K562 (cell line): ENCODE measurements at regions not wholly inside any gene's neighbourhood (a gene's known extent, or its start where the extent isn't known, plus 50 kb on each side); places are given as distances from the start of the nearest gene placed in this dataset.

Experiments used
- ATAC-seq: fragments of 200-7000 bp; cut with Tn5 transposase; 3 replicates; pipeline ENCODE4 v1.9.1; 2020; ENCODE audit warnings: moderate library complexity
- BruUV-seq: library from RNA; stranded (reverse); fragments of 400-500 nt; replicated peaks from 2 replicates; lab custom pipeline; 2021; lab: Mats Ljungman, UMichigan
- CTCF ChIA-PET: fragments of 300-600 bp; formaldehyde crosslinking; extraction: SDS; loops from one replicate; lab custom pipeline; 2021; ENCODE audit warnings: low intra/inter-chr PET ratio; lab: Yijun Ruan, JAX
- POLR2A ChIA-PET: fragments of 300-600, 350-650 bp; sonication (Branson Sonifier 250); formaldehyde crosslinking; extraction: SDS; loops from one replicate; lab custom pipeline; 2021; ENCODE audit warnings: antibody characterized with exemption, inconsistent platforms; lab: Yijun Ruan, JAX
- DNase-seq, 4 experiments: peaks; one replicate each; pipeline versions ENCODE4 v3.0.0 to v3.0.0-alpha.2; 2011 to 2018; ENCODE audit warnings: low spot score in 3 of 4, mixed read lengths in 3 of 4; ENCODE audit errors: extremely low read depth in 1 of 4
- FAIRE-seq: peaks from 2 replicates; lab custom pipeline; 2011; peaks lifted over from hg19 to GRCh38; lab: Jason Lieb, UNC
- H2AFZ ChIP-seq: 2 replicates; pipeline ENCODE4 v1.6.0; 2011; ENCODE audit warnings: low read depth, low read length, control low read depth, inconsistent platforms
- H3K27ac ChIP-seq: fragments of 200-600 bp; 3 replicates; pipeline ENCODE4 v1.8.0; 2011; ENCODE audit warnings: low read depth, mild to moderate bottlenecking, control low read depth, inconsistent platforms, low read length, moderate library complexity, mixed read lengths; ENCODE audit errors: extremely low read depth
- H3K27me3 ChIP-seq, 2 experiments: fragments of 300-600 bp in 1 of 2; 2 replicates in 1 of 2; 3 replicates in 1 of 2; pipeline versions ENCODE4 v1.6.0 to v1.8.0; 2011; ENCODE audit warnings: inconsistent platforms in 2 of 2, low read length in 2 of 2, mild to moderate bottlenecking in 1 of 2, mixed read lengths in 1 of 2, moderate library complexity in 1 of 2; ENCODE audit not compliant: control insufficient read depth in 2 of 2, insufficient read depth in 2 of 2
- H3K36me3 ChIP-seq: fragments of 300-600 bp; 3 replicates; pipeline ENCODE4 v1.8.0; 2011; ENCODE audit warnings: mild to moderate bottlenecking, low read length, inconsistent platforms; ENCODE audit not compliant: control insufficient read depth, insufficient read depth
- H3K4me1 ChIP-seq, 2 experiments: fragments of 200-600 bp in 1 of 2; replicated peaks in 1 of 2; 2 replicates in 1 of 2; 3 replicates in 1 of 2; pipeline versions ENCODE4 v1.5.1 to v1.8.0; 2011; ENCODE audit warnings: inconsistent platforms in 2 of 2, low read length in 2 of 2, mild to moderate bottlenecking in 1 of 2, mixed read lengths in 1 of 2, moderate library complexity in 1 of 2; ENCODE audit not compliant: control insufficient read depth in 2 of 2, insufficient read depth in 2 of 2
- H3K4me2 ChIP-seq: 2 replicates; pipeline ENCODE4 v1.6.1; 2011; ENCODE audit warnings: low read length, control low read depth, inconsistent platforms, mixed read lengths; ENCODE audit not compliant: insufficient read depth
- H3K4me3 ChIP-seq: fragments of 200-600 bp; sonication (generic), shearing (Covaris generic); 2 replicates; pipeline ENCODE4 v1.5.1; 2016; ENCODE audit warnings: control low read depth, inconsistent platforms
- H3K79me2 ChIP-seq: fragments of 200-600 bp; 3 replicates; pipeline ENCODE4 v1.8.0; 2011; ENCODE audit warnings: low read length, inconsistent platforms; ENCODE audit not compliant: control insufficient read depth, insufficient read depth
- H3K9ac ChIP-seq, 2 experiments: 2 replicates each; pipeline versions ENCODE4 v1.6.0 to v1.6.1; 2011; ENCODE audit warnings: low read depth in 2 of 2, low read length in 2 of 2, control low read depth in 1 of 2, inconsistent platforms in 1 of 2, mild to moderate bottlenecking in 1 of 2, mixed read lengths in 1 of 2; ENCODE audit not compliant: insufficient read depth in 1 of 2
- H3K9me1 ChIP-seq: one replicate; pipeline ENCODE4 v1.6.0; 2011; ENCODE audit warnings: inconsistent platforms, mild to moderate bottlenecking, low read length, moderate library complexity; ENCODE audit not compliant: control insufficient read depth, insufficient read depth
- H3K9me3 ChIP-seq: replicated peaks from 2 replicates; pipeline ENCODE4 v1.5.1; 2011; ENCODE audit warnings: low read depth, low read length, inconsistent platforms; ENCODE audit not compliant: control insufficient read depth, insufficient read depth
- H4K20me1 ChIP-seq: replicated peaks from 2 replicates; pipeline ENCODE4 v1.6.1; 2011; ENCODE audit warnings: low read length, inconsistent platforms, mixed read lengths; ENCODE audit not compliant: control insufficient read depth, insufficient read depth
- ADNP ChIP-seq: fragments of 200-800 bp; sonication (Bioruptor generic); IDR thresholded peaks from 2 replicates; pipeline ENCODE4 v1.6.1; 2016; ENCODE audit warnings: missing genetic modification characterization, missing compliant biosample characterization
- CEBPB ChIP-seq: fragments of 450-650 bp; IDR thresholded peaks from 2 replicates; pipeline ENCODE4 v1.6.1; 2016; ENCODE audit warnings: missing genetic modification characterization, missing compliant biosample characterization
- PRPF4 ChIP-seq: fragments of 200-400 bp; formaldehyde crosslinking; IDR thresholded peaks from one replicate; pipeline ENCODE4 v1.6.1; 2017; ENCODE audit warnings: low read length, low read depth, mild to moderate bottlenecking; ENCODE audit not compliant: insufficient read depth, poor library complexity, severe bottlenecking
- RFX7 ChIP-seq: fragments of 250-450 bp; sonication (Bioruptor Pico); IDR thresholded peaks from 2 replicates; pipeline ENCODE4 v1.5.1; 2021; ENCODE audit warnings: mild to moderate bottlenecking
- SRSF1 ChIP-seq: fragments of 200-400 bp; formaldehyde crosslinking; IDR thresholded peaks from 2 replicates; pipeline ENCODE4 v1.6.1; 2017; ENCODE audit warnings: mild to moderate bottlenecking, low read depth, low read length, moderate library complexity
- TAF1 ChIP-seq: IDR thresholded peaks from 2 replicates; pipeline ENCODE4 v1.6.1; 2011; ENCODE audit warnings: mild to moderate bottlenecking, low read length, moderate library complexity; ENCODE audit not compliant: insufficient read depth, control insufficient read depth, severe bottlenecking; ENCODE audit errors: extremely low read depth
- ZNF174 ChIP-seq: fragments of 250-450 bp; sonication (Bioruptor Pico); IDR thresholded peaks from 2 replicates; pipeline ENCODE4 v1.4.0; 2020; ENCODE audit warnings: mild to moderate bottlenecking
- ZNF224 ChIP-seq: sonication (generic); formaldehyde crosslinking; IDR thresholded peaks from 2 replicates; pipeline ENCODE4 v1.8.0; 2022; ENCODE audit warnings: mild to moderate bottlenecking, missing genetic modification reagents
- ZNF57 ChIP-seq: fragments of 450-650 bp; formaldehyde crosslinking; IDR thresholded peaks from 2 replicates; pipeline ENCODE4 v1.4.0; 2020; ENCODE audit warnings: mild to moderate bottlenecking, moderate library complexity
- WGBS: fragments of 100-300 bp; shearing (Covaris generic); methylation state at CpG from one replicate; pipeline ENCODE4 v1.1.6; 2016; ENCODE audit warnings: low coverage, mixed read lengths; ENCODE audit not compliant: insufficient coverage; ENCODE audit errors: missing lambda C conversion rate; 5-methylcytosine and 5-hydroxymethylcytosine counted together
- in situ Hi-C: fragments of 300-500 bp; cut with MboI; formaldehyde crosslinking; loops from 4 replicates; pipeline ENCODE4 v1.15.0; 2018; ENCODE audit warnings: inconsistent platforms, mixed read lengths
- intact Hi-C: fragments of 100-400 bp; cut with micrococcal nuclease; formaldehyde crosslinking; loops from 2 replicates; pipeline ENCODE4 v1.14.2; 2022
- TF ChIP-seq, protein P1 (sequence below): fragments of 450-650 bp; formaldehyde crosslinking; IDR thresholded peaks from 2 replicates; pipeline ENCODE4 v1.4.0; 2020; ENCODE audit warnings: mild to moderate bottlenecking
- TF ChIP-seq, protein P2 (sequence below), 2 experiments: fragments of 250-450 bp in 1 of 2; fragments of 450-650 bp in 1 of 2; sonication (Bioruptor Pico) in 1 of 2; IDR thresholded peaks; 2 replicates each; pipeline versions ENCODE4 v1.6.1 to v1.8.0; 2016 to 2021; ENCODE audit warnings: mild to moderate bottlenecking in 2 of 2, moderate library complexity in 2 of 2, missing compliant biosample characterization in 1 of 2, missing genetic modification characterization in 1 of 2
- TF ChIP-seq, protein P3 (sequence below): fragments of 150-350 bp; IDR thresholded peaks from 2 replicates; pipeline ENCODE4 v1.6.1; 2014; ENCODE audit warnings: low read depth, mild to moderate bottlenecking, low read length, borderline replicate concordance
- TF ChIP-seq, protein P4 (sequence below), 2 experiments: fragments of 450-650 bp; conservative IDR thresholded peaks; 2 replicates each; pipeline ENCODE4 v1.6.1; 2017; ENCODE audit warnings: mild to moderate bottlenecking in 2 of 2, moderate library complexity in 2 of 2

DNA sequence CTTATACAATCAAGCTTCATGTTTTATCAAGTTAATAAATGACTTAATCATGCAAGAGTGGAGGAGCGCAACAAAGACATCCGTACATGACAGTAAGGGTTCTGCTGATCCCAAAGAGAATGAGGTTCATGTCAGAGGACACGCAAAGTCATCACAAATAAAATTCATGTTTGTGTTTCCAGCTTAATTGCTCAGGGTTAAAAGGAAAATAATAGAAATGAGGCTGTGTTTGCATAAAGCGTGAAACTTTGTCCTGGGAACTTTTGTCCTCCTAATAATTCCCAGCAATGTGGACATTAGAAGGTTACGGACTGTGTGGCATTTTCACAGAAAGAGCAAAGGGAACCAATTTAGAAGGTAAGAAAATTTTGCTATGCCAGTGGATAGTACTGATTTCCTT is 237.3 kb downstream of the INHBA start:
- CTCF ChIA-PET, result interaction anchor here (0.6 kb wide), 1 partner anchor 1146 kb away, joined by 3 read pairs; no protein-coding TSS in a partner anchor
- no peak overlapping the region for H3K4me3 ChIP-seq
- H3K36me3 ChIP-seq, result no peaks in the 10 kb centered on the region
- TF ChIP-seq, protein P1, sequence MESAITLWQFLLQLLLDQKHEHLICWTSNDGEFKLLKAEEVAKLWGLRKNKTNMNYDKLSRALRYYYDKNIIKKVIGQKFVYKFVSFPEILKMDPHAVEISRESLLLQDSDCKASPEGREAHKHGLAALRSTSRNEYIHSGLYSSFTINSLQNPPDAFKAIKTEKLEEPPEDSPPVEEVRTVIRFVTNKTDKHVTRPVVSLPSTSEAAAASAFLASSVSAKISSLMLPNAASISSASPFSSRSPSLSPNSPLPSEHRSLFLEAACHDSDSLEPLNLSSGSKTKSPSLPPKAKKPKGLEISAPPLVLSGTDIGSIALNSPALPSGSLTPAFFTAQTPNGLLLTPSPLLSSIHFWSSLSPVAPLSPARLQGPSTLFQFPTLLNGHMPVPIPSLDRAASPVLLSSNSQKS (CRISPR knock-in tag), result no peak
- TF ChIP-seq ZNF224 (CRISPR knock-in tag) (no peak), TAF1 (no peak), ZNF57 (CRISPR knock-in tag) (no peak), ZNF174 (CRISPR knock-in tag) (no peak), PRPF4 (no peak), RFX7 (no peak), CEBPB (tag) (no peak), SRSF1 (no peak), ADNP (tag) (no peak)
- TF ChIP-seq, protein P2, sequence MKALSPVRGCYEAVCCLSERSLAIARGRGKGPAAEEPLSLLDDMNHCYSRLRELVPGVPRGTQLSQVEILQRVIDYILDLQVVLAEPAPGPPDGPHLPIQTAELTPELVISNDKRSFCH (CRISPR knock-in tag; IDR thresholded peaks at IDR 0.05), result no peak
- TF ChIP-seq, protein P2 (tag; IDR thresholded peaks at IDR 0.05), result no peak
- TF ChIP-seq, protein P3, sequence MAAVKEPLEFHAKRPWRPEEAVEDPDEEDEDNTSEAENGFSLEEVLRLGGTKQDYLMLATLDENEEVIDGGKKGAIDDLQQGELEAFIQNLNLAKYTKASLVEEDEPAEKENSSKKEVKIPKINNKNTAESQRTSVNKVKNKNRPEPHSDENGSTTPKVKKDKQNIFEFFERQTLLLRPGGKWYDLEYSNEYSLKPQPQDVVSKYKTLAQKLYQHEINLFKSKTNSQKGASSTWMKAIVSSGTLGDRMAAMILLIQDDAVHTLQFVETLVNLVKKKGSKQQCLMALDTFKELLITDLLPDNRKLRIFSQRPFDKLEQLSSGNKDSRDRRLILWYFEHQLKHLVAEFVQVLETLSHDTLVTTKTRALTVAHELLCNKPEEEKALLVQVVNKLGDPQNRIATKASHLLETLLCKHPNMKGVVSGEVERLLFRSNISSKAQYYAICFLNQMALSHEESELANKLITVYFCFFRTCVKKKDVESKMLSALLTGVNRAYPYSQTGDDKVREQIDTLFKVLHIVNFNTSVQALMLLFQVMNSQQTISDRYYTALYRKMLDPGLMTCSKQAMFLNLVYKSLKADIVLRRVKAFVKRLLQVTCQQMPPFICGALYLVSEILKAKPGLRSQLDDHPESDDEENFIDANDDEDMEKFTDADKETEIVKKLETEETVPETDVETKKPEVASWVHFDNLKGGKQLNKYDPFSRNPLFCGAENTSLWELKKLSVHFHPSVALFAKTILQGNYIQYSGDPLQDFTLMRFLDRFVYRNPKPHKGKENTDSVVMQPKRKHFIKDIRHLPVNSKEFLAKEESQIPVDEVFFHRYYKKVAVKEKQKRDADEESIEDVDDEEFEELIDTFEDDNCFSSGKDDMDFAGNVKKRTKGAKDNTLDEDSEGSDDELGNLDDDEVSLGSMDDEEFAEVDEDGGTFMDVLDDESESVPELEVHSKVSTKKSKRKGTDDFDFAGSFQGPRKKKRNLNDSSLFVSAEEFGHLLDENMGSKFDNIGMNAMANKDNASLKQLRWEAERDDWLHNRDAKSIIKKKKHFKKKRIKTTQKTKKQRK, result no peak
- TF ChIP-seq, protein P4, sequence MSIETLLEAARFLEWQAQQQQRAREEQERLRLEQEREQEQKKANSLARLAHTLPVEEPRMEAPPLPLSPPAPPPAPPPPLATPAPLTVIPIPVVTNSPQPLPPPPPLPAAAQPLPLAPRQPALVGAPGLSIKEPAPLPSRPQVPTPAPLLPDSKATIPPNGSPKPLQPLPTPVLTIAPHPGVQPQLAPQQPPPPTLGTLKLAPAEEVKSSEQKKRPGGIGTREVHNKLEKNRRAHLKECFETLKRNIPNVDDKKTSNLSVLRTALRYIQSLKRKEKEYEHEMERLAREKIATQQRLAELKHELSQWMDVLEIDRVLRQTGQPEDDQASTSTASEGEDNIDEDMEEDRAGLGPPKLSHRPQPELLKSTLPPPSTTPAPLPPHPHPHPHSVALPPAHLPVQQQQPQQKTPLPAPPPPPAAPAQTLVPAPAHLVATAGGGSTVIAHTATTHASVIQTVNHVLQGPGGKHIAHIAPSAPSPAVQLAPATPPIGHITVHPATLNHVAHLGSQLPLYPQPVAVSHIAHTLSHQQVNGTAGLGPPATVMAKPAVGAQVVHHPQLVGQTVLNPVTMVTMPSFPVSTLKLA (conservative IDR thresholded peaks at IDR 0.05), result no peak
- H3K27ac ChIP-seq, result no peak overlapping the region
- DNase-seq (no peak), ATAC-seq (no peak), FAIRE-seq (no peak)
- BruUV-seq, result no TSS peak
- whole genome bisulfite sequencing, result 0% methylated on average over 5 of the region's 5 CpGs
- no peak overlapping the region for H3K9ac ChIP-seq
- H3K27me3 ChIP-seq, result no peaks in the 10 kb centered on the region
- H3K79me2 ChIP-seq, result no peaks in the 10 kb centered on the region
- intact Hi-C loops (no loop called here), in situ Hi-C loops (no loop called here)
- no peaks in the 10 kb centered on the region for H3K4me1 ChIP-seq
- no peak overlapping the region for H2AFZ ChIP-seq
- POLR2A ChIA-PET, result no interaction called here
- no peaks in the 10 kb centered on the region for H3K9me1 ChIP-seq
- no peaks in the 10 kb centered on the region for H4K20me1 ChIP-seq
- H3K4me2 ChIP-seq, result no peak overlapping the region
- H3K9me3 ChIP-seq, result 0 out of 2 replicates have a peak, but pooled peaks cover 1% of the 10 kb centered on the region
